ENCODE measurements at regions not wholly inside any gene's neighbourhood (a gene's known extent, or its start where the extent isn't known, plus 50 kb on each side); places are given as distances from the start of the nearest gene placed in this dataset.

DNA sequence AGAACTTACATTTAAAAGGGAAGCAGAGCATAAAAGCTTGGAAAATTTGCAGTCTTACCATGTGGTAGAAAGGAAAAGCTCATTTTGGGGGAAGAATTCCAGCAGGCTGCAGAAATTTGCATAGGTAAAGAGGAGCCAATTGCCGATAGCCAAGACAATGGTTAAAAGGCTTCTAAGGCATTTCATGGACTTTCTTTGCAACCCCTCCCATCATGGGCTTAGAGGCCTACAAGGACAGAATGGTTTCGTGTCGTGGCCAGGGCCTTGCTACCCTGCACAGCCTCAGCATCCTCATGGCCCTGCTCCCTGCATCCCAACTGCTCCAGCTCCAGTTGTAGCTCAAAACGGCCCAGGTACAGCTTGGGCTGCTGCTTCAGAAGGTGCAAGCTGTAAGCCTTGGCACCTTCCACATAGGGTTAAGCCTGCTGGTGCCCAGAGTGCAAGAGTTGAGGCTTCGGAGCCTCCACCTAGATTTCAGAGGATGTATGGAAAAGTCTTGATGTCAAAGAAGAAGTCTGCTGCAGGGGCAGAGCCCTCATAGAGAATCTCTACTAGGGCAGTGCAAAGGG is 420.3 kb downstream of the PCDH17 start:
- no peak for DNase-seq

DNA sequence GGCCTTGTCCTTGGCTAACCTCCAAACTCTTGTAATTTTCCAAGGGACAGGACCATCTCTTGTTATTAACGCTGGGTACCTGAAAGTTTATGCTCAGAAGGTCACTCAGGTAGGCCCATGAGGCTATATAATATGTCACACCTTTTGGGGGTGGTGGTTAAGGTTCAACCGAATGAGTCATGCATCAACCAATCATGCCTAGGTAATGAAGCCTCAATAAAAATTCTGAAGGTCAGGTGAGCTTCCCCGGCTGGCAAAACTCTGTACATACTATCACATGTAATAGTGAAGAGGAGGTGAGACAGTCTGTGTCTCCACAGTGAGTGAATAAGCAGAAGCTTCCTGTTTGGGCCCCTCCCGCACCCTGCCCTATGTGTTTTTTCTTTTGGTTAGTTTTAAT is 424.9 kb downstream of the PCDH17 start:
- DNase-seq: no peak

DNA sequence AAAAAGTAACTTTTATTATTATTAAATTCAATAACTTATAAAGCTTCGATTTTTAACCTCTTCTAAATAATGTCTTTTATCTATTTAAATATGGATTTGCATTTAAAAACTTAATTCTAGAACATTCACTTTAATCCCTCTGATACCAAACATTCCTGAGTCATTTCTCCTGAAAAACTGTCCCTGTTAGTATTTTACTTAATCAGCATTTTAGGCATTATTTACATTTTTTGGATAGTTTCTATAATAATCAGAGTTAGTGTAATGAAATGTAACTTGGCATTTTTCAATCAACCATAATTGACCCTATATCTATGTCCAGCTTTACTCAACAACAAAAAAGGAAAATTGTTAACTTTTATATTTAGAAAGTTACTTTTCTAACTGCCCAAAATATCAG is 428.1 kb downstream of the PCDH17 start:
- no peak for DNase-seq

- no peak for DNase-seq
Measured at GRCh38 chr13:58080806-58081205, 449.3 kb downstream of the PCDH17 start.

- DNase-seq: no peak
Measured at GRCh38 chr13:58081301-58081820, 449.8 kb downstream of the PCDH17 start.

DNA sequence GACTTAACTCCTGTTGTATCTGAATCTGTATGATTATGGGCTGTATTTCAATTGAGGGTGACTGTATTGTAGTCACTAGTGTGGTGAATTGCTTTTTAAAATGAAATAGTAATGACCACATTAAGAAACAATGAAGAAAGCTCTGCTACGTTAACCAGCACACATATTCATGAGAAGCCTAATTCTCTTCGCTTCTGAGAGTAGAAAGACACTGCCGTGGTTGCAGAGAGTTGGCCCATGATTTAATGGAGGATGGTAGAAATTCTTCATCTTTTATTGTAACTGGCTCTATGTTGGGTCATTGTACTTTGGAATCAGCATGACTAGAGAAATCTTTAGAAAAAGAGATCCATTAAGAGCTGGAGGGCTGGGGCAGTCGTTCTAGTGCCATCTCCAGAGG is 451.5 kb downstream of the PCDH17 start:
- DNase-seq: no peak

DNA sequence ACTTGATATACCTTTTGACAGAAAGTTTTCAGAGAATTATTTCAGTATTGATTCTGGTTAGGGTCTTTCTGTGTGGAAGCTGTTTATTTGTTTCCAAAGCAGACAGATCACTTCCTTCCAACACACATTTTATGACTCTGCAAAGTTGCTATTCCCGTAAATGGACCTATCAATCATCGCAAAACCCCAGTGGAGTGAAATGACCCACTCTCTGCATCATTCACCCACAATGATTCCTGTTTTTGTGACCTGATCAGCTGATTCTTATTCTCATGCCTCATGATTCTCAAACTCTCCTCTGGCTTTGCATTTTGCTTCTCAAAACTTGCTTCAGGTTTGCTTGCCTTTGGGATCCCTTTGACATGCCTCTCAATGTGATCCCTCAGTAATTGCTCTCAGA is 453.7 kb downstream of the PCDH17 start:
- DNase-seq: no peak

GRCh38 chr13:58085819-58086218 is 454.3 kb downstream of the PCDH17 start:
- no peak for DNase-seq

- no peak for DNase-seq
Measured at GRCh38 chr13:58087566-58087965, 456.0 kb downstream of the PCDH17 start.

DNA sequence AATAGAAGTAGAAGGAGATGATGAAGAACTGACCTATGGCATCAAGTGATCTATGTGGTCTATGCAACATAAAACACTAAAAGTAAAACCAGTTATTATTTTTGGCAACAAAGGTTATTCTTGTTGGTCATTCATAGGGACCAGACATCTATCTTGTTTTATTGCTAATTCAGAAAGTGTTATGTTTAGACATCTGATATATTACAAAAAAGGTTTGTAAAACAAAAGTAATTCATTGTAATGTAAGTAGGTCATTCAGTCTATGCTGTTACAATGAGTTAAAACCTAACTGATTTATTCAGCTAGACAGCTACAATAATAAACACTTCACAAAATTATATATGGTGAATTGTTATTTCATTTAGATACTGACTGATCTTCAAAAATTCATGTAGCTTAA is 461.9 kb downstream of the PCDH17 start:
- no peak for DNase-seq

GRCh38 chr13:58097831-58098230 is 466.3 kb downstream of the PCDH17 start:
- DNase-seq: no peak

DNA sequence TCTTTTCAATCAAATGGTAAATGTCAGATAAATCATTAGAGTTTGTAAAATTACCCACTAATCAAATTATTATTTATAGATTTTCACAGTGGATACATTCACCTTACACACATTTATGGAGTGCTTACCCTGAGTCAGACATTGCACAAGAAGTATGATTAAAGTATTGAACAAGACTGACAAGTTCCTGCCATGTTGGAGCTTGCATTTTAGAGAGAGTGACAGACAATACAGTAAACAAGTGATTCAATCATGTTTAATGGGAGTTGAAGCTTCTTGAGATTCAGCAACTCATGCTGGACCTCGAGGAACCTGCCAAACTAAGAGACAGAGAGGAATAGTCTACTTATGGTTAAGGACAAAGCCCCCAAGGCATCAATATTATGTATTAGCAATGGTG is 487.8 kb downstream of the PCDH17 start:
- DNase-seq: no peak

GRCh38 chr13:58119804-58120203 is 488.3 kb downstream of the PCDH17 start:
- no peak for DNase-seq

DNA sequence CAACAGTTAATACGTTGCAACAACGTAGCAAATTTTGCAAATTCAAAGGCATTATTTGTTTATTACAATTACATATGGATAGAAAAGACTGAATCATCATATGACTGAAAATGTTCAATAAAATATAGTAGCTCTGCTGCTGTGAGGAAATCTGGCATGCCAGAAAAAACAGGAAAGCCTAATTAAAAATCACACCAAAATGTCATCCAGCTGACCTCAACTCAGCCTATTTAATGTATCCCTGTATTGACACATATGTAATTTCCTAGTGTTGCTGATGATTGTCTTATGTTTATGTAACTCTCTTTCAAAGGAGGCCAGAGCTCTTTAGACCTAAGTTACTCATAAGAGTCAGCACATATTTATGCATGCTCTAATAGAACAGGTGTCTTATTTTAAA is 495.0 kb downstream of the PCDH17 start:
- DNase-seq: no peak

DNA sequence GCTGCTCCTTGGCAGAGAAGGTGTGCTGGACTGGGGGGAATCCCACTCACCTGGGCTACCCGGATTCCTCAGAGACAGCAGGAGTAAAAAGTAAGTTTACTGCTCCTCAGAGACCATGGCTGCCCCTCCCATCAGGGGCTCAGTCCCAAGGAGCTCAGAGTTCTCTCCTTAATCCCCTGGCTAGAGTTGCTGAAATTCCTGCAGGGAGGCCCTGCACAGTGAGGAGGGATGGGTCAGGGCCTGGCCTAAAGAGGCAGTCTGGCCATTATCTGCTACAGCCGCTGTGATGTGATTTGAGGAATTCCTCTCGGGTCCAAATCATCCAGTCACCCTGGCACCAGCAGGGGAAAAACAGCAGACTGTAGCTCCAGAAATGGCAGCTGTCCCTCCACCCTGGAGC is 502.5 kb downstream of the PCDH17 start:
- no peak for DNase-seq

- DNase-seq: no peak
Measured at GRCh38 chr13:58134525-58134924, 503.0 kb downstream of the PCDH17 start.

- no peak for DNase-seq
Measured at GRCh38 chr13:58142952-58143351, 511.4 kb downstream of the PCDH17 start.

GRCh38 chr13:58144616-58145015 is 513.1 kb downstream of the PCDH17 start:
- DNase-seq: no peak

- no peak for DNase-seq
Measured at GRCh38 chr13:58151452-58151851, 519.9 kb downstream of the PCDH17 start.

DNA sequence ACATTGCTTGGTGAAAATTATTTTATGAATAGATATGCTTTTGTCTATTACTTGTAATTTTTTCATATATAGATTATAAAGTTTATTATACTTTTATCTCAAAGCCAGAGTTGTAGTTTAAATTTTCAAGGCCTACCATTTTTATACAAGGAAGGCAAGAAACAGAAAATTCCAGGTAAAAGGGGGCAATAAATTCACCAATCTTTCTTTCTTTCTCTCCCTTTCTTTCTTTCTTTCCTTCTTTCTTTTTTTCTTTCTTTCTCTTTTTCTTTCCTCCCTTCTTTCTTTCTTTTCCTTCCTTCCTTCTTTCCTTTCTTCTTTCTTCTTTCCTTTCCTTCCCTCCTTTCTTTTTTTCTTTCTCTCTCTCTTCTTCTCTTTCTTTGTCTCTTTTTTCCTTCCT is 529.4 kb downstream of the PCDH17 start:
- DNase-seq: no peak

GRCh38 chr13:58165617-58166016 is 534.1 kb downstream of the PCDH17 start:
- no peak for DNase-seq

- no peak for DNase-seq
Measured at GRCh38 chr13:58181111-58181510, 549.6 kb downstream of the PCDH17 start.

DNA sequence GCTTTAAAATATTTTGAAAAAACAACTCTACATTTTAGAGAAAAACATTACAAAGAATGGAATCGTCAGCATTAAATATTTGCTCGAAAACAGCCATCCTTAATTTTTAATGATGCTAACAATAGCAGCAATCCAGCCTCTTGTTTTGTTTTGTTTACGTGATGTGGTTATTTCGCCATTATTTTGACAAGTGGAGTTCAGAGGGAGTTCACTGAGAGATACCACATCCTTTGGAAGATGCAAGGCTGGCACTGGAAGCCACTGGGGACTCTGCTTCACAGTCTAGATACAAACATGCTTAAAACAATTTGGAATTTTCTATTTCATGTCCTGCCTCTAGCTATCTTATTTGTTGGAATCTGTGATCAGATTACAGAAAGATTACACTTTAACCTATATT is 556.3 kb downstream of the PCDH17 start:
- DNase-seq: no peak

DNA sequence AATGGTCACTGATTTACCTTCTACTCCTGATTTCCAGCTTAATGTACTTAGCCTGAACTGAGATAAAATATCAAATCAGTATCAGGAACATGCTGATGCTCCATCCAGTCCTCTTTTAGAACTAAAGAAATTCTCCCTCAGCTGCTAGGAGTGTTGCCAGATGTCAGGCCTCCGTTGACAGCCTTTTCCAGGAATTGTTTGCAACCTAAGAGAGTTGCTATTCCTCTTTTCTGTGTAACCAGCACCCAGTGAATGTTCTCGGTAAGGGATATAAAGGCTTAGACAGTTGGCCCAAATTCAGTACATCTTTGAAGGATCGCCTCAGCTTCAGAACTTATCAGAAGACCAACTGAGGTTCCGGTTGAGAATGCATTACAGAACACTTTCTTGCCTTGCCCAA is 559.0 kb downstream of the PCDH17 start:
- no peak for DNase-seq

GRCh38 chr13:58191754-58192153 is 560.2 kb downstream of the PCDH17 start:
- DNase-seq: no peak

DNA sequence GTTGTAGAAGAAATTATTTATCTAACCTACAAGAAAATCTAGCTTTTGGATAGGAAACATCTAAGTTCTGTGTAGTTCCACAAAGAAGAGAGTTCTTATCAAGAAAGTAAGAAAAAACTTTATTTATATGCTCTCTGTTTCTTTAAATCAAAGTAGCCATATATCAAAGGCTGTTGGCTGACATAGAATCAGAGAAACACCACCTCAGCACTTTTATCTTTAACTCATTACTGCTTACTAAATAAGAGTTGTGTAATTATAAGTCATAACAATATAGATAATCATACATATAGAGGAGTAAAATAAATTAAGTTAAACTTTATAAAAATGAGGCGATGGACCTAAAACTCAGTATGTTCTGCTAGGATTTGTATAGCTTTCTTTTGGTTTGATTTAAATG is 570.6 kb downstream of the PCDH17 start:
- no peak for DNase-seq

Data from NCI-H510A treated with DMSO at 0.1 percent for 48 hours (cell line).